Coronary artery (tissue), 2 donors: ENCODE measurements at regions not wholly inside any gene's neighbourhood (a gene's known extent, or its start where the extent isn't known, plus 50 kb on each side); places are given as distances from the start of the nearest gene placed in this dataset.

ENCODE experiments used
- DNase-seq: peaks from one replicate; pipeline ENCODE4 v3.0.0-alpha.2; 2017; ENCODE audit warnings: low spot score
- H3K27ac ChIP-seq, 2 donors: fragments of 200-600 bp; sonication (generic); one replicate each; pipeline ENCODE4 v1.5.1; 2016 to 2019
- H3K4me3 ChIP-seq: fragments of 200-600 bp; sonication (generic); 2 replicates; pipeline ENCODE4 v1.5.1; 2016; ENCODE audit warnings: mild to moderate bottlenecking, moderate library complexity
- TF ChIP-seq, protein P1 (sequence below): fragments of 200-600 bp; sonication (generic); IDR thresholded peaks from one replicate; pipeline ENCODE4 v1.5.1; 2019; ENCODE audit warnings: antibody characterized with exemption

DNA sequence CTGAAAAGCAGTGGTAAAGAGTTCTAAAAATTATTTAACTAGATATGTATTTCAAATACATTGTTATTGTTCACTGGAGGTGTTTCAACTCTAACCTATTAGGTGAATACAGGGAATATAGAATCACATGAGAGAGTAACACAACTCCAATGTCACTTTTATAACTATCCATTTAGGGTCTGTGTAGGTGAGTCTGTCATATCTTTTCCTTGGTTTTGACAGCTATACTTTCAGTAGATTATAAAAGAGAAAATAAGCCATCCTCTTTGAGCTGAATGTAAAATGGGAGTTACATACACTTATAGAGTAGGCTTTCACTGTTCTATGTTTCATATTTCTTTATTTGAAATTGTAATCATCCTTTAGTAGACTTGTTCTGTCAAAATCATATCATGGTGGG, 2321.0 kb downstream of the PCDH9 start:
- TF ChIP-seq, protein P1, sequence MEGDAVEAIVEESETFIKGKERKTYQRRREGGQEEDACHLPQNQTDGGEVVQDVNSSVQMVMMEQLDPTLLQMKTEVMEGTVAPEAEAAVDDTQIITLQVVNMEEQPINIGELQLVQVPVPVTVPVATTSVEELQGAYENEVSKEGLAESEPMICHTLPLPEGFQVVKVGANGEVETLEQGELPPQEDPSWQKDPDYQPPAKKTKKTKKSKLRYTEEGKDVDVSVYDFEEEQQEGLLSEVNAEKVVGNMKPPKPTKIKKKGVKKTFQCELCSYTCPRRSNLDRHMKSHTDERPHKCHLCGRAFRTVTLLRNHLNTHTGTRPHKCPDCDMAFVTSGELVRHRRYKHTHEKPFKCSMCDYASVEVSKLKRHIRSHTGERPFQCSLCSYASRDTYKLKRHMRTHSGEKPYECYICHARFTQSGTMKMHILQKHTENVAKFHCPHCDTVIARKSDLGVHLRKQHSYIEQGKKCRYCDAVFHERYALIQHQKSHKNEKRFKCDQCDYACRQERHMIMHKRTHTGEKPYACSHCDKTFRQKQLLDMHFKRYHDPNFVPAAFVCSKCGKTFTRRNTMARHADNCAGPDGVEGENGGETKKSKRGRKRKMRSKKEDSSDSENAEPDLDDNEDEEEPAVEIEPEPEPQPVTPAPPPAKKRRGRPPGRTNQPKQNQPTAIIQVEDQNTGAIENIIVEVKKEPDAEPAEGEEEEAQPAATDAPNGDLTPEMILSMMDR, result no peak
- Histone ChIP-seq H3K4me3 (no peak overlapping the region), H3K27ac (no peak overlapping the region)
- DNase-seq, result no peak

DNA sequence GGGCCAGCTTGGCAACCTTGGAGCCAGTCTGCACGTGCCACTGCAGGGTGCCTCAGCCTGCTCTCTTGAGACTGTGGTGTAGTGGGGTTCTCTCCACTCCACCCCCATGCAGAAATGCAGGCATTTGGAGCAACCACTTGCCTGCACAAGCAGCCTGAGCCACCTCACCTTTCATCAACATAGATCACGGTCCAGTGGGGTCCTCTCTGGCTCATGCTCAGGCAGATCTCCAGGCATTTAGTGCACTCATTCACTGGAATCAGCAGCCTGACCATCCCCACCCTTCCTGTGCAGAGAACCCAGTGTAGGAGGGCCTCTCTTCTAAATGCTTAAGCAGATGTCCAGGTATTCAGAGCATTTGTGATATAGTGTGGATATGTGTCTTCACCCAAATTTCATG, 2330.1 kb downstream of the PCDH9 start:
- TF ChIP-seq, protein P1, result no peak
- no peak for DNase-seq
- H3K27ac ChIP-seq, result no peak overlapping the region
- H3K4me3 ChIP-seq, result no peak overlapping the region

DNA sequence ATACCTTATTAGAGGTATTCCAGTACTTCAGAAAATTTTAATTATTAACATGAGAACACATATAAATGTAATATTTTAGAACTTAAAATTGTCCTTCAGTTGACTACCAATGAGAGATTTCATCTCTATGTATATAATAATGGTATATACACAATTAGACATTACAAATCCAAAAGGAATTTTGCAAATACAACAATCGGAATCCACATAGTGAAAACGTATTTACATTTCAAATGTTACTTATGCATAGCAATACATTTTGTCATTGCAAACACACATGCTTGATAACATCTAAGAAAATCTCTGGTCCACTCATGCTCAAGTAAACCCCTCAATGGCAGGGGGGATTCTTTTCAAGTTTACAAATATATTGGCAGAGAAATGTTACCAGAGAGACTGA, 2345.2 kb downstream of the PCDH9 start:
- DNase-seq, result no peak
- H3K4me3 ChIP-seq, result no peak overlapping the region
- H3K27ac ChIP-seq, result no peak overlapping the region
- TF ChIP-seq, protein P1, result no peak

DNA sequence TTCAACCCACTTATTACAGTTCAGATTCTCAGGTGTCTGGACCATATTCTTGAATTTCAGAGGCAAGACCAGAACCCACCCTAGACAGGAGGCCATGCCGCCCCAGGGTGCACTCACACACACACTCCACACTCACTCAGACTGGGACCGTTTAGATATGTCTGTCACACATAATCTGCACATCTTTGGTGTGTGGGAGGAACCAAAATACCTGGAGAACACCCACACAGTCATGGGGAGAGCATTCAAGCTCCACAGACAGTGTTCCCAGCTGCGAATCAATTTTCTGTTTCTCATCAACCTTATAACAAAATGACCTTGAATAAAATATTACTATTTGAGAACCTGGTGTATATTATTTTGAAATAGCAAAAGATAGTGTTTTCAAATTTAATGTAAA, 2353.0 kb downstream of the PCDH9 start:
- TF ChIP-seq, protein P1, result no peak
- Histone ChIP-seq H3K4me3 (no peak overlapping the region), H3K27ac (no peak overlapping the region)
- no peak for DNase-seq

DNA sequence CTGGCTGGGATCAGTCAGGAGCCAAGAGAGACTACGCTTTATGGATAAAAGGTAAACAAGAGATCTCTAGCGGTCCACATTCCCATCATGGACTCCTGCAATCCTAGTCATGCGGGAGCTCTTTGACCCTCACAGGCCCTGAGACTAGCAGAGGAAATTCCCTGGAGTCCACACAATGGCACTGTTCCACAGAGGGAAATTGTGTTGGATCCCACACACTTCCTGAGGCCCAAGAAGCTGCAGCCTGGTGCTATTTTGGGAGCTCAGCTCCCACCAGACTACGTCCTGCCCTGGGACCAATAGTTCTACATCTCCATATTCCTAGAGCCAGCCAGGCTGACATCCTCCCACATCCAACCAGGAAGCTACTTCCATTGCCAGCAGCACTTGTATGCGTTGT, 2358.4 kb downstream of the PCDH9 start:
- TF ChIP-seq, protein P1, result no peak
- no peak for DNase-seq

DNA sequence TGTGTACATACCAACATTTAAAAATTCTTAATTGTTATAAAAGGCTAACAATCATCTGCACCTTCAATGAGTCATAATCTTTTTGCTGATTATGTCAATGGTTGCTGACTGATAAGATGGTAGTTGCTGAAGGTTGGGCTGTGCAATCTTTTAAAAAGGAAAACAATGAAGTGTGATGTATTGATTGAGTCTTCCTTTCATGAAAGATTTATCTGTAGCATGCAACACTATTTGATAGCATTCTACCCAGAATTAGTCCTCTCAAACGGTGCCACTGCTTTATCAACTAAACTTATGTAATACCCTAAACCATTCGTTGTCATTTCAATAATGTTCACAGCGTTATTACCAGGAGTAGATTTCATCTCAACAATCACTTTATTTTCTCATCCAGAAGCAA, 2360.6 kb downstream of the PCDH9 start:
- Histone ChIP-seq H3K27ac (no peak overlapping the region), H3K4me3 (no peak overlapping the region)
- TF ChIP-seq, protein P1, result no peak
- DNase-seq, result no peak

More for the DNA sequence above, 2358.4 kb downstream of the PCDH9 start:
- H3K27ac ChIP-seq, result no peak overlapping the region
- H3K4me3 ChIP-seq, result no peak overlapping the region

DNA sequence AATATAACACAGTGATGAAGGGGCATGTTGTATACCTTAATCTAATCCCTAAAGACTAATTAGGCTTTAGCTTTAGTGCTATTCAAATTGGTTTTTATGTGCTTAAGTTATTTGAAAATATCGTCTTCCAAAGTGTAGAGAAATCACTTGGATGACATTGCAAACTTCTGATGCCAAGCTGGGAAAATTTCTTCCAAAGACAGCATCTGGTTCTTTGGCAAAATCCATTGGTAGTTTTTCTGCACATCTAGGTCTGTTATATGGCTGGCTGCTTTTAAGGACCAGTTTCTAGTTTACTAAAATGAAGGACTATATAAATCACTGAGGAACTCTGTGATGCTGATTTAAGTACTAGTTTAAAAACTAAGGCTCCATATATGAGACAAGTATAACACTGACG, 2362.3 kb downstream of the PCDH9 start:
- no peak overlapping the region for H3K27ac ChIP-seq
- DNase-seq, result no peak
- H3K4me3 ChIP-seq, result no peak overlapping the region
- TF ChIP-seq, protein P1, result no peak
